Activated T-cell treated with anti-CD3 and anti-CD28 coated beads, Interleukin-2, amount 50 U/mL, for 24 hours (primary cell): ENCODE measurements at regions not wholly inside any gene's neighbourhood (a gene's known extent, or its start where the extent isn't known, plus 50 kb on each side); places are given as distances from the start of the nearest gene placed in this dataset.

ENCODE experiments used
- DNase-seq: peaks from one replicate; pipeline ENCODE4 v3.0.0-alpha.2; 2020
- H3K27ac Mint-ChIP-seq: 2 replicates; pipeline ENCODE4 v1.8.0; 2020; ENCODE audit warnings: mild to moderate bottlenecking, mixed read lengths
- H3K27me3 Mint-ChIP-seq: 2 replicates; pipeline ENCODE4 v1.8.0; 2020; ENCODE audit warnings: mixed read lengths
- H3K36me3 Mint-ChIP-seq: 2 replicates; pipeline ENCODE4 v1.8.0; 2020; ENCODE audit warnings: low read depth, mixed read lengths
- H3K4me1 Mint-ChIP-seq: 2 replicates; pipeline ENCODE4 v1.8.0; 2020; ENCODE audit warnings: low read depth, mixed read lengths
- H3K4me3 Mint-ChIP-seq: 2 replicates; pipeline ENCODE4 v1.8.0; 2020; ENCODE audit warnings: mild to moderate bottlenecking, moderate library complexity, mixed read lengths
- H3K9me3 Mint-ChIP-seq: 2 replicates; pipeline ENCODE4 v1.8.0; 2020; ENCODE audit warnings: mixed read lengths

GRCh38 chr2:30078521-30078920, 68.3 kb upstream of the YPEL5 start:
- H3K27ac Mint-ChIP-seq: no peak overlapping the region
- H3K4me1 Mint-ChIP-seq: no peaks in the 10 kb centered on the region
- H3K4me3 Mint-ChIP-seq: no peak overlapping the region
- H3K9me3 Mint-ChIP-seq: no peaks in the 10 kb centered on the region
- H3K27me3 Mint-ChIP-seq: peaks cover 6% of the 10 kb centered on the region
- no peaks in the 10 kb centered on the region for H3K36me3 Mint-ChIP-seq
- no peak for DNase-seq

GRCh38 chr2:30084915-30085314, 61.9 kb upstream of the YPEL5 start:
- peaks cover 11% of the 10 kb centered on the region for H3K27me3 Mint-ChIP-seq
- no peaks in the 10 kb centered on the region for H3K4me1 Mint-ChIP-seq
- no peaks in the 10 kb centered on the region for H3K9me3 Mint-ChIP-seq
- DNase-seq: no peak
- H3K27ac Mint-ChIP-seq: no peak overlapping the region
- no peak overlapping the region for H3K4me3 Mint-ChIP-seq
- H3K36me3 Mint-ChIP-seq: no peaks in the 10 kb centered on the region

- Mint-ChIP-seq H3K27me3 (peaks cover 27% of the 10 kb centered on the region), H3K36me3 (no peaks in the 10 kb centered on the region), H3K4me1 (no peaks in the 10 kb centered on the region), H3K9me3 (no peaks in the 10 kb centered on the region), H3K27ac (no peak overlapping the region), H3K4me3 (no peak overlapping the region)
- DNase-seq: no peak
These were observed 57.6 kb upstream of the YPEL5 start for GRCh38 chr2:30089171-30089570.

- DNase-seq: no peak
- H3K9me3 Mint-ChIP-seq: no peaks in the 10 kb centered on the region
- H3K36me3 Mint-ChIP-seq: no peaks in the 10 kb centered on the region
- no peaks in the 10 kb centered on the region for H3K4me1 Mint-ChIP-seq
- H3K27ac Mint-ChIP-seq: no peak overlapping the region
- H3K4me3 Mint-ChIP-seq: no peak overlapping the region
- peaks cover 23% of the 10 kb centered on the region for H3K27me3 Mint-ChIP-seq
These were observed 51.4 kb upstream of the YPEL5 start for GRCh38 chr2:30095402-30095801.

DNA sequence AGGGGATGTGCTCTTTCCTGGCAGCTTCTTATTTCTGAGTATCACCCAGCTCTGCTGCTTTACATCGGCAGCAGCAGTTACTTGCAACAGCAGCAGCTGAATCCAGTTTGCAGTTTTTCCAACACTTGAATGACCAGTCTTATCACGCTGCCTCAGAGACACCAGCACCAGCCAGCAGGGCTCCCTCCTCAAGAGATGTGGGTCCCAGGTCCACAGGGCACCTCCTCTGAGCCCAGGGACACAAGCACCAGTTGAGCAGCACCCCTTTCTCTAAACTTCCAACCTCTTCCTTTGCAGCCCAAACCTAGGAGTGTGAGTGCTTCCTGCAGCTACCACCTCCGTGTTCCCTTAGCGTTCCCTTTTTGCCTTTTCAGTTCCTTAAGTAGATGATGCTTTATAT, 50.4 kb upstream of the YPEL5 start:
- peaks cover 16% of the 10 kb centered on the region for H3K27me3 Mint-ChIP-seq
- no peak overlapping the region for H3K27ac Mint-ChIP-seq
- H3K9me3 Mint-ChIP-seq: no peaks in the 10 kb centered on the region
- H3K36me3 Mint-ChIP-seq: no peaks in the 10 kb centered on the region
- H3K4me3 Mint-ChIP-seq: no peak overlapping the region
- DNase-seq: no peak
- H3K4me1 Mint-ChIP-seq: no peaks in the 10 kb centered on the region
